Fibroblast of skin of right quadriceps (primary cell): ENCODE measurements at regions not wholly inside any gene's neighbourhood (a gene's known extent, or its start where the extent isn't known, plus 50 kb on each side); places are given as distances from the start of the nearest gene placed in this dataset.
"Not testable (repeated sequence)": the region's sequence is repeated elsewhere in the genome, so short reads cannot be mapped to it uniquely, and the experiment has no call there.

Source experiments
- DNase-seq: peaks from one replicate; pipeline ENCODE4 v3.0.0-alpha.2; 2013

GRCh38 chr2:125901278-125901677, 754.7 kb upstream of the GYPC start:
- DNase-seq: no peak

- DNase-seq: no peak
Observed at GRCh38 chr2:125925891-125926546, 729.9 kb upstream of the GYPC start.

- no peak for DNase-seq
Observed at GRCh38 chr2:125935559-125935958, 720.4 kb upstream of the GYPC start.

- DNase-seq: no peak
Observed at GRCh38 chr2:125942585-125943424, 713.2 kb upstream of the GYPC start.

- no peak for DNase-seq
Observed at GRCh38 chr2:125959047-125959446, 696.9 kb upstream of the GYPC start.

GRCh38 chr2:125961739-125962138, 694.2 kb upstream of the GYPC start:
- no peak for DNase-seq

- no peak for DNase-seq
Observed at GRCh38 chr2:125979886-125980285, 676.1 kb upstream of the GYPC start.

GRCh38 chr2:125983364-125983763, 672.6 kb upstream of the GYPC start:
- DNase-seq: no peak

GRCh38 chr2:126029316-126029715, 626.6 kb upstream of the GYPC start:
- DNase-seq: no peak

- no peak for DNase-seq
Observed at GRCh38 chr2:126038861-126039260, 617.1 kb upstream of the GYPC start.

- no peak for DNase-seq
Observed at GRCh38 chr2:126041391-126042047, 614.4 kb upstream of the GYPC start.

- DNase-seq: no peak
Observed at GRCh38 chr2:126042089-126042488, 613.9 kb upstream of the GYPC start.

GRCh38 chr2:126048719-126049118, 607.2 kb upstream of the GYPC start:
- DNase-seq: no peak

GRCh38 chr2:126049461-126049860, 606.5 kb upstream of the GYPC start:
- no peak for DNase-seq

- no peak for DNase-seq
Observed at GRCh38 chr2:126050991-126051736, 604.8 kb upstream of the GYPC start.

- DNase-seq: not testable (repeated sequence)
Observed at GRCh38 chr2:126051737-126052240, 604.2 kb upstream of the GYPC start.

GRCh38 chr2:126059379-126059778, 596.6 kb upstream of the GYPC start:
- DNase-seq: no peak

- no peak for DNase-seq
Observed at GRCh38 chr2:126085011-126085795, 570.8 kb upstream of the GYPC start.

GRCh38 chr2:126100962-126101361, 555.0 kb upstream of the GYPC start:
- DNase-seq: no peak

GRCh38 chr2:126106006-126106405, 550.0 kb upstream of the GYPC start:
- DNase-seq: no peak

GRCh38 chr2:126107883-126108282, 548.1 kb upstream of the GYPC start:
- DNase-seq: no peak

GRCh38 chr2:126115975-126116374, 540.0 kb upstream of the GYPC start:
- DNase-seq: no peak
